Lung (tissue), 11 donors: ENCODE measurements at regions not wholly inside any gene's neighbourhood (a gene's known extent, or its start where the extent isn't known, plus 50 kb on each side); places are given as distances from the start of the nearest gene placed in this dataset.

Source experiments
- ATAC-seq: fragments of 200-7000 bp; cut with Tn5 transposase; one replicate; pipeline ENCODE4 v1.9.1; 2020; ENCODE audit warnings: moderate number of reproducible peaks; ENCODE audit not compliant: insufficient read depth, low FRiP score
- DNase-seq, 3 donors: peaks; one replicate each; pipeline ENCODE4 v3.0.0-alpha.2; 2013 to 2017
- H3K27ac ChIP-seq, 2 donors: one replicate each; pipeline ENCODE4 v1.5.1; 2013; ENCODE audit warnings: mild to moderate bottlenecking in 2 of 2, moderate library complexity in 2 of 2, control low read depth in 1 of 2, inconsistent platforms in 1 of 2, low read depth in 1 of 2, low read length in 1 of 2
- H3K27me3 ChIP-seq, 3 donors: one replicate each; pipeline ENCODE4 v1.5.1; 2013; ENCODE audit warnings: low read length in 2 of 3; ENCODE audit not compliant: control insufficient read depth in 3 of 3, insufficient read depth in 3 of 3
- H3K36me3 ChIP-seq, 4 donors: one replicate each; pipeline ENCODE4 v1.5.1; 2013; ENCODE audit warnings: low read length in 4 of 4, mild to moderate bottlenecking in 1 of 4, moderate library complexity in 1 of 4; ENCODE audit not compliant: control insufficient read depth in 4 of 4, insufficient read depth in 4 of 4
- H3K4me1 ChIP-seq, 5 donors: one replicate each; pipeline ENCODE4 v1.5.1; 2013; ENCODE audit warnings: low read length in 5 of 5, mild to moderate bottlenecking in 2 of 5, moderate library complexity in 1 of 5; ENCODE audit not compliant: control insufficient read depth in 5 of 5, insufficient read depth in 5 of 5
- H3K4me3 ChIP-seq: one replicate; pipeline ENCODE4 v1.5.1; 2013; ENCODE audit warnings: mild to moderate bottlenecking, control low read depth, moderate library complexity
- H3K9ac ChIP-seq, 2 donors: one replicate each; pipeline ENCODE4 v1.5.1; 2013; ENCODE audit warnings: low read length in 2 of 2, control low read depth in 1 of 2; ENCODE audit not compliant: insufficient read depth in 1 of 2
- H3K9me3 ChIP-seq, 4 donors: one replicate each; pipeline ENCODE4 v1.5.1; 2013; ENCODE audit warnings: low read length in 3 of 4, mild to moderate bottlenecking in 1 of 4, moderate library complexity in 1 of 4; ENCODE audit not compliant: control insufficient read depth in 4 of 4, insufficient read depth in 3 of 4
- WGBS, 2 donors: extraction: QIAGEN DNeasy Blood & Tissue Kit; methylation state at CpG; one replicate each; pipeline ENCODE4 v1.1.7; 2013; 5-methylcytosine and 5-hydroxymethylcytosine counted together
- TF ChIP-seq, protein P1 (sequence below): IDR thresholded peaks from 2 replicates; pipeline ENCODE4 v1.5.1; 2012; ENCODE audit warnings: mild to moderate bottlenecking; ENCODE audit errors: control extremely low read depth, extremely low read depth
- donor health status: control.
- donor health status: control.
- donor health status: Bipolar disorder and iron deficiency.
- donor health status: healthy.
- donor health status: DM: yes; HTN: yes; CAD: no.

DNA sequence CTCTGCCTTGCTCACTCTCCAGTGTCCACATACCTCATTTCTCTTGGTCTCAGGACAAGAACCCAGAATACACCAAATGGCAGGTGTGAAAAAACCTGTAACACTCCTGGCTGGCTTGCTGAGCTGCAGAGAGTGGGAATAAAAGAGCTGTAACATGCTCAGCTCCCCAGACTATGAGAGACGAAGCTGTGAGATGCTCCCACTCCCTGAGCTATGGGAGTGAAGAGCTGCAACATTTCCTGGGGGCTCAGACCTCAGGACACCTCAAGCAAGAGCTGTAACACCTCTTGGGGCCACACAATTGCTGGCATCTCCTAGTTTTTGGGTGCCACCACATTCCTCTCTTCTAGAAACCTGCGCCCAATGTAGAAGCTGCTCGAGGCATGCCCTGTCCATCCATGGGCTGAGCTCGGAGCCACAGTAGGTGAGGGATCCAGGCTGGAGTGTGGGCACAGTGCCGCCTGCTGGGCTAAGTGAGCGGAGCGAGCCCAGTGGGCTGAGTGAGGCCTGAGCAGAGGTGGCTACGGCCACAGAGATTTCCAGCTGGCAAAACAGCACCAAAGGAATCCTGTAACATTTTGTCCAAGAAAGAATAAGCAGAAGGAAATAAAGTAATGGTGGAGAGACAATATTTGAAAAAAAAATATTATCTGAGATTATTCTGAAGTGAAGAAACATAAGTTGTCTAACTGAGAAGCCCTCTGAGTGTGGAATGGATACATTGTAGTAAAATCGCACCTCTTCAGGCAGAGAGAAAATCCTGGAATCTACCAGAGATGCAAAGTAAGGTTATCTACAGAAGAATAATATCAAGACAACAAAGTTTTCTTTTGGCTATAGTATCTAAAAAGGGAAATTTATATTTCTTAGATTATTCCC is 186.2 kb upstream of the PCDH9 start:
- TF ChIP-seq, protein P1, sequence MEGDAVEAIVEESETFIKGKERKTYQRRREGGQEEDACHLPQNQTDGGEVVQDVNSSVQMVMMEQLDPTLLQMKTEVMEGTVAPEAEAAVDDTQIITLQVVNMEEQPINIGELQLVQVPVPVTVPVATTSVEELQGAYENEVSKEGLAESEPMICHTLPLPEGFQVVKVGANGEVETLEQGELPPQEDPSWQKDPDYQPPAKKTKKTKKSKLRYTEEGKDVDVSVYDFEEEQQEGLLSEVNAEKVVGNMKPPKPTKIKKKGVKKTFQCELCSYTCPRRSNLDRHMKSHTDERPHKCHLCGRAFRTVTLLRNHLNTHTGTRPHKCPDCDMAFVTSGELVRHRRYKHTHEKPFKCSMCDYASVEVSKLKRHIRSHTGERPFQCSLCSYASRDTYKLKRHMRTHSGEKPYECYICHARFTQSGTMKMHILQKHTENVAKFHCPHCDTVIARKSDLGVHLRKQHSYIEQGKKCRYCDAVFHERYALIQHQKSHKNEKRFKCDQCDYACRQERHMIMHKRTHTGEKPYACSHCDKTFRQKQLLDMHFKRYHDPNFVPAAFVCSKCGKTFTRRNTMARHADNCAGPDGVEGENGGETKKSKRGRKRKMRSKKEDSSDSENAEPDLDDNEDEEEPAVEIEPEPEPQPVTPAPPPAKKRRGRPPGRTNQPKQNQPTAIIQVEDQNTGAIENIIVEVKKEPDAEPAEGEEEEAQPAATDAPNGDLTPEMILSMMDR, result no peak
- no peaks in the 10 kb centered on the region for H3K27me3 ChIP-seq
- no peak overlapping the region for H3K4me3 ChIP-seq
- peak; percentile 41 for ATAC-seq
- peaks cover 0 to 2% (median 0%) of the 10 kb centered on the region in 5 donors for H3K4me1 ChIP-seq
- 76 to 85% methylated on average over 9 of the region's 9 CpGs for WGBS, 2 donors
- H3K27ac ChIP-seq, result no peak overlapping the region
- no peaks in the 10 kb centered on the region for H3K36me3 ChIP-seq
- no peak overlapping the region for H3K9ac ChIP-seq
- no peak for DNase-seq
- H3K9me3 ChIP-seq, result peaks cover 0 to 2% (median 0%) of the 10 kb centered on the region in 4 donors

DNA sequence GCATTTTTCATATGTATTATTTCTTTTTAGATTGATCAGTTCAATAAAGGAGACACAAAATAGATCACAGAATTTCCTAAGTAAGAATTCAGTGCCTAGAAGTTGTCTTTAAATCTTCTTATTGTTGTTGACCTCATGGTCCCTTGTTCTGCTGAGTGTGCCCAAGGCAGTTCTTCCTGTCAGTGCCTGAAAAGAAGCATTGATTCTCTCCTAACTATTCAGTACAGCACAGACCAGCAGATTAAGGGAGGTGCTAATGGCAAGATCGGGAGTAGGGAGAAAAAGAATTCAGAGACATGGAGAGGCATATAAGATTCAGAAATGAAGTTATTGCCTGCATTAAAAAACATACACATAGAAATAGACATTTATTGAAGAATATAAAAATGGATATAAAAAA is 180.5 kb upstream of the PCDH9 start:
- ATAC-seq, result no peak
- WGBS, 2 donors, result 53 to 74% methylated on average over 1 of the region's 1 CpG
- peaks cover 0 to 2% (median 0%) of the 10 kb centered on the region in 5 donors for H3K4me1 ChIP-seq
- no peaks in the 10 kb centered on the region for H3K9me3 ChIP-seq
- TF ChIP-seq, protein P1, result no peak
- H3K36me3 ChIP-seq, result no peaks in the 10 kb centered on the region
- no peak overlapping the region for H3K4me3 ChIP-seq
- no peaks in the 10 kb centered on the region for H3K27me3 ChIP-seq
- H3K9ac ChIP-seq, result no peak overlapping the region
- no peak overlapping the region for H3K27ac ChIP-seq
- no peak for DNase-seq

DNA sequence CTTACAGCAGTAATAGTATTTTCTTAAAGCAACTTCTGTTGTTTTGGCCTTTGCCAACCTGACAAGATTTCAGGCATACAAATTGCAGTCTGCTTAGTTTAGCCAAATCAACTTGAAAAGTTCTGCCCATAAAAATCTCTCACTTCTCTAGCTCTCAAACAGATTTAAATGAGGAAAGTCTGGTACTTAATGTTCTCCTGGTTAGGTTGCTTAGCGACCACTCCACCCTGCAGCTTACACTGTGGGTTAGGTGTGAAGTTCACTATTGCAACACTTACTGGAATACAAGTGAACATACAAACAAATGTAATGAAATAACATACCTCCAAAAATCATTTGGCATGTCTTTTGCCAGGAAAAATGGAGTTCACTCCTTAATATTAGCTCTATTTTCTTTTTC is 178.7 kb upstream of the PCDH9 start:
- Histone ChIP-seq H3K27ac (no peak overlapping the region), H3K36me3 (no peaks in the 10 kb centered on the region), H3K9ac (no peak overlapping the region), H3K27me3 (no peaks in the 10 kb centered on the region), H3K9me3 (no peaks in the 10 kb centered on the region), H3K4me1 (peaks cover 0 to 2% (median 0%) of the 10 kb centered on the region in 5 donors), H3K4me3 (no peak overlapping the region)
- ATAC-seq, result peak; percentile 77
- TF ChIP-seq, protein P1, result no peak
- peak in 2 of 3 donors; percentile 9 to 21 for DNase-seq
- WGBS, 2 donors, result 63 to 74% methylated on average over 1 of the region's 1 CpG
